Left ventricle myocardium superior (tissue), 1 donor: ENCODE measurements at regions not wholly inside any gene's neighbourhood (a gene's known extent, or its start where the extent isn't known, plus 50 kb on each side); places are given as distances from the start of the nearest gene placed in this dataset.
"Not testable (repeated sequence)": the region's sequence is repeated elsewhere in the genome, so short reads cannot be mapped to it uniquely, and the experiment has no call there.

Experiments used
- ATAC-seq: fragments of 200-7000 bp; cut with Tn5 transposase; one replicate; pipeline ENCODE4 v1.9.1; 2020; ENCODE audit warnings: mild to moderate bottlenecking, moderate library complexity
- DNase-seq: peaks from one replicate; pipeline ENCODE4 v3.0.0-alpha.2; 2020
- intact Hi-C: fragments of 100-400 bp; cut with micrococcal nuclease; formaldehyde crosslinking; loops from one replicate; pipeline ENCODE4 v1.11.0; 2022
- donor health status: DM: no; HTN: yes; CAD: no; lungs with severe emphysema.

DNA sequence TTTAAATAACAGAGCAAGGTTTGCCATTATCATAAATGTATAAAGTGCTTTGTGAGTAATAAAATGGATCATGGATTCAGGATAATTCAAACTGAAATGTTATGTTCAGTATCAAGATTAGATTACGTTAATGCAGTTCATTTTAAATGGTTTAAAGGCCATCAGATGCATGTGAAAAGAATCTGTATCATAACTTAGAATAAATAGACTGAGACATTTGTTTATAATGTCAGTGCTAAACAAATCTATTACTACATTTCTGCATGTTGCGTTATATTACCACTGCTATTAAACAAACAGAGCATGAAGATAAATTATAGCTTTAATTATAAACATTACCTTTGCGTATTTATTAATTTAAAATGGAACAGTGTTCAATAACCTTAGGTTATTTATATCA lies 160.2 kb downstream of the TOX3 start:
- intact Hi-C loops, result no loop called here
- DNase-seq (no peak), ATAC-seq (no peak)

DNA sequence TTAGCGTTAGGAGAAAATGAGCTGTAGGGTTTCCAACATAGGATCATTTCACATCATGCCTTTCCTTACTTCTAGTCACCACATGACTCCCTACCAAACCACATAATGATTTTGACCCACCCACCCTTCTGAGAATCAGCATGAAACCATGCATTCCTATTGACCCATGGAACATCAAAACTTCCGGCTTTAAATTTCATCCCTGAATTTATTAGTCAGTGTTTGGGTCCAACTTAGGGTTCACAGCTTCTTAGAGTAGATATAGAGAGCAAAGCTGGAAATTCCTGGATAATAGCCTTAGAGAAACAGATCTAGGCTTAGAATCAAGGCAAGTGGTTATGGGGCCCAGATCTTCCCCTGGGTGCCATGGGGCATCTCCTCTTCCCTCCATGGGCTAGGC lies 162.6 kb downstream of the TOX3 start:
- no peak for ATAC-seq
- intact Hi-C loops, result no loop called here

DNA sequence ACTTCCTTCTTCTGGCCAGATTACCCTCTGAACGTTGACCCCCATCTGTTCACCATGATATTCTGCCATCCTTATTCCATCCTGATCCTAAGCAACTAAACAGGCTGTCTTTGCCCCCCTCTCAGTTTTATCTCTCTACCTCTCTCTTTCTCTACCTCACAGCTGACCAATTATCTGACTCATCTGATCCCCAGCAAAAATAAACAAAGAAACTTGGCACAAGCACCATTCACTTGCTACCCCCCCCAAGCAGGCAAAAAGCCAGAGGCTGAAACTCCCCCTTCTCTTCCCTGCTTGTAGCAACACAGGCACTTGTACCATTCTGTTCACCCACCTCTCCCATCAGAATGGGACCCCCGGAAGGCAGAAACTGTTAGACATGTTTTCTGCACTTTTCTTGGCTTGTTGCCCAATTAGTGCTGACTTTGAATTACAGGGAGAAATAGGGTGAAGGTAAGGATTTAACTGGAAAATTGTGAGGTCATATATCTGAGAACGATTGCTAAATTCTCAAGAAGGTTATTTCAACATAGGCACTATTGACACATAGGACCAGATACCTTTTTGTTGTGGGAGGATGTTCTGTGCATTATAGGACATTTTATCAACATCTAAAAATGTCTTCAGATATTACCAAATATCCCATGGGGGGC lies 163.2 kb downstream of the TOX3 start:
- ATAC-seq (no peak), DNase-seq (no peak)
- intact Hi-C loops, result no loop called here

More for the DNA sequence above, 162.6 kb downstream of the TOX3 start:
- DNase-seq, result no peak

DNA sequence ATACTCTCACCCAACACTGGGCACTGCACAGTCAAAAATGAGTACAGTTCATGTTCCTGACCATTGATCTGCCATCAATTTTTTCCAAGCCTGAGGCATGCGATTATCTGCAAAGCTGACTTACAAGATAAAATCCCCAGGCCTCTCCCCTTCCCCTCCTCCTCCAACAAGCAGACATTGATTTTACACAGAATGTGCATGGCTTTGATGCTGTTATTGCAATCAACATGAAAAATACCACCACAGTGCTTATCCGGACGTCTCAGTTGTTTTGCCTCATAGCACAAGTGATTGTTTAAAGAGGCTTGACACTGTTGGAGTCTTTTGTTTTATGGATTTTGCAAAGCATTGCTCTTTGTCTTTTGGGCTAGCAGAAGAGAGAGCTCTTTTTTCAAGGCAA lies 163.8 kb downstream of the TOX3 start:
- ATAC-seq, result no peak
- intact Hi-C loops, result no loop called here
- no peak for DNase-seq

DNA sequence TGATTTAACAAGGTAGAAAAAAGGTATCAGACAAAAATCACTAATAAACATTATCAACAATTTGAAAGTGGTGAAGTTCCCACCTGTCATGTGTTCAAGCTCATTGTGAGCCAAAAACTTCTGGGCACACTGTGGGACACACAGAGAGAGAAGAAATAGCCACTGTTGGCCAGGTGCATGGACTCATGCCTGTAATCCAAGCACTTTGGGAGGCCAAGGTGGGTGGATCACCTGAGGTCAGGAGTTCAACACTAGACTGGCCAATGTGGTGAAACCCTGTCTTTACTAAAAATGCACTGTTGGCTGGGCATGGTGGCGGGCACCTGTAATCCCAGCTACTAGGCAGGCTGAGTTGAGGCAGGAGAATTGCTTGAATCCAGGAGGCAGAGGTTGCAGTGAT lies 167.4 kb downstream of the TOX3 start:
- no peak for ATAC-seq
- intact Hi-C loops, result no loop called here
- no peak for DNase-seq

DNA sequence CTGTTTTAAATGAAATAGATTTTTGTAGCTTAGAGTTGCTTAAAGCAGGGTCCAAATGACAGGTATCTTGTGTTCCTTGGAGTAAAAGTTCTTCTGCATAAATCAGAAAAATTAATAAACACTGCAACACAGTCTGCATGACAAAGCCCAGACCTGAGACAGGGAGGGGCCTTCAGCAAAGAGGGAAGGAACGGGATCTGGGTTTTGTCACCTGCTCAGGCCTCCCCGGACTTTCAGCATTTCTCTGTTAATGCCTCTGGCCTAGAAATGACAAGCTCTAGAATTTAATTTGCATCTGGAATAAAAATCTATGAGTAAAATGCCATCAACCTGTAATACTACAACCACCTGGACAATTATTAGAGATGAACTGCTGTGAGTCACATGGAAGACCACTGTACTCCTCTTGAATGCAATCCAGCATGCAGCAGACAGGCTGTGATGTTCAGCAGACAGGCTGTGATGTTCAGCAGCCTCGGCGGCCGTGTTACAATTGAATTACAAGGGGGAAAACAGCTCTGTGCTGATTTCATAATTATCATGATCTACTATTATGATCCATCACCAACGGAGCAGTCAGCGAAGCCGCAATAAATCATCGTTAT lies 170.2 kb downstream of the TOX3 start:
- DNase-seq, result no peak
- ATAC-seq, result no peak
- intact Hi-C loops, result no loop called here

DNA sequence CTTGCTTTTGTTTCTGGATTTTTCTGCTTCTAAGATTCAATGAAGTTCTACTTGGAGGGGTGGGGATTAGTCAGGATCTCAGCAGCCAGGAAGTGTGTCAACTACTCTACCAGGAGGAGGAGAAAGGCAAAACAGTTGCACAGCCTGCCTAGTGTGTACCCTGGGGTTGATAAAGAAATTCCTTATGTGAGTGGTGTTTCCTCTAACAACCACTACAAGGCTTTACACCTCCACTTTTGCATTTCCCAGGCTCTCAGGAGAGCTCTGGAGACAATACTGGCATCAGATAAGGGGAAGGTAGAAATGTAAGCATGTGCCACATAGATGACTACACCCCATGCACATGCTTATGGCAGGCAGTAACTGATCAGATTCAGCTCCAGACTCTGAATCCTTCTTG lies 174.6 kb downstream of the TOX3 start:
- intact Hi-C loops, result no loop called here
- DNase-seq (no peak), ATAC-seq (no peak)

DNA sequence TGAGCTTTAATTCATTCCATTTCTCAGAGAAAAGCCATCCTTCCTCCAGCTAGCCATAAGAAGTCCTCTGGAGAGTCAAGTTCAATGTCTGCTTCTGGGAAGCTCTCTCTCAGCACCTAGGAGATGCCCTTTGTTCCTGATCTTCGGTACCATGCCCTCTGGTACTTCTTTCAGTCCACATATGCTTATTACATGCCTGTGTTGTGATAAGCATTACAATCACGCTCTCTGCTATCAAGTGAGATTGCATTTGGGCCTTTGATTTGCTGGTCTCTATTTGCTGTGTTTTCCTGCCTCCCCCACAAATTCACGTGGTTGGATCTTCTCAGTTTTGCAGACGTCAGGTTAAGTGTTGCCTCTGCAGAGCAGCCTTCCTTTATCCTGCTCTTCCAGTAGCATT lies 178.1 kb downstream of the TOX3 start:
- ATAC-seq, result no peak
- intact Hi-C loops, result no loop called here
- DNase-seq, result no peak

DNA sequence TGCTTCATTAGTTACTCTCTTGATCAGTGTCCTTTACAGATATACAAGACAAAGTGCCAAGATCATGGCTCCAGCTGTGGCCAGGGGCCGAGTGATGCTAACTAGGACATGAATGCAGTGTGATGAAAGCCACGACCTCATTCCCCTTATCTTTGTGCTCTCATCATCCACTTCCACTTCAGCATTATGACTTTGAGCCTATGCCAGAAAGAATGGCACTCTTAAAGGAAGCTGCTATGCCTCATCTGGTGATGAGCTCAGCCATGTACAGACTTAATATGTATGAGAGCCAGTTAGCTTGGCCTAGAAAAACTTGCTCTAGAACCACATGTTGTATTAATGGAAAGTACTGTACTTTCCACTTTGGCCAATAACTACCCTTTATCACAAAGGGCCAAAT lies 179.1 kb downstream of the TOX3 start:
- ATAC-seq (no peak), DNase-seq (no peak)
- intact Hi-C loops, result no loop called here

DNA sequence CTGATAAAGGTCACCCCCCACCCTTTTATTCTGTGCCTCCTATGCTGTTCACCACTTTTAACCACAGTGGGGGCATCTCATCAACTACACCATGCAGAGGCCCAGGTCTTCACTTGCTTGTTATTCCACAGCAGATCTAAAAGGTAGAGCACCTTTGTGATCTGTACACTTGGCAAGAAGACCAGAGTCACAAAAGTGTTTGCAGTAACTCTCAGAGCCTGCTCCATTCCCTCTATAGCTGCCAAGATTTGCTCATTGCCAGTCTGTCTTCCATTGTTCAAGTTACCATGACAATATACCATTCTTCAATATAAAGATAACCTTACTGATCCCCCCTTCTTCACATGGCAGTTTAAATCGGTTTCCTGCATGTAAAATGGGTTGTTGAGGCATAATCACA lies 180.0 kb downstream of the TOX3 start:
- no peak for ATAC-seq
- no peak for DNase-seq
- intact Hi-C loops, result no loop called here

DNA sequence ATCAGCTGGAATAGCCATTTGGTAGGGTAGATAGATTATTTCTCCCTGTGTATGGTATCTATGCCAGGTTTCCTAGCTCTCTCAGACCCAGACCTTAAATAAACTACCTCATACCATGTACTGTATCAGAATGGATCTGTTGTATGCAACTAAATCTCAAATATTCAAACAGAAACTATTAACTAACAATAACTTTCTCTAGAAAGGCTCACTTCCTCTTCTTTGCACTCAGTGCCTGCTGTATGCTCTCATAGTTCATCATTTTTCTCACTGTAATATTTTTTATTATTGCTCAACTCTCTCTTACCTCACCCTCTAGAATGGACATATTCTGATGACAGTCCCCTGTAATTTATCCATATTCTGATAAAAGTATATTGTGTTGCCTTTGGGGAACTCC lies 182.4 kb downstream of the TOX3 start:
- ATAC-seq (no peak), DNase-seq (no peak)
- intact Hi-C loops, result no loop called here

DNA sequence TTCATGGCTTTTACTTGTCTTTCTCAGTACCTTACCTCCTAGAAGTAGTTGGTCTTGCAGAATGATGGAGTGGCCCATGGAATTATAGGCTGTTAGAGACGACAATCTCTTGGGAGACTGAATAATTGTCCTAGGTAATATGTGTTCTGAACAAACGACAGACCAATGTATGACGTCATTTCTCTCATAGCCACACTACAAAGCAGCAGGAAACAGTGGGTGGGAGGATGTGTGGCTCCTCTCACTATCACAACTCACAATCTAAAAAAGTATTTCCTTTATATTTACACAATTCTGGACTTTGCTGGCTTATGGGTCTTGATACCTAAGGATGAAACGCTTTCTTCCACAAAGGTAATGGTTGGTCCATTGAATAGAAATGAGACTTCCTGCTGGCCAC lies 183.9 kb downstream of the TOX3 start:
- ATAC-seq (no peak), DNase-seq (no peak)
- intact Hi-C loops, result no loop called here

DNA sequence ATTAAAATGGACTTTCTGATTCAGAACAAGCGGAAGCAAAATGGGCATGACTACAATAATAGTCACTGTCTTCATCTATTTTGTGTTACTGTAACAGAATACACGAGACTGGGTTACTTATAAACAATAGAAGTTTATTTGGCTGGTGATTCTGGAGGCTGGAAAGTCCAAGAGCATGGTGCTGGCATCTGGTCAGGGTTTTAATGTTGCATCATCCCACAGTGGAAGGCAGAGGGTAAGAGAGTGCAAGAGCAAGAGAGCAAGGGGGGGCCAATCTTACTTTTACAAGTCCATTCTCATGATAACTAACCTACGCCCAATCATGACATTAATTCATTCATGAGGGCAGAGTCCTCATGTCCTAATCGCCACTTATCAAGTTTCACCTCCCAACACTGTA lies 189.2 kb downstream of the TOX3 start:
- intact Hi-C loops, result no loop called here
- DNase-seq, result no peak
- no peak for ATAC-seq

DNA sequence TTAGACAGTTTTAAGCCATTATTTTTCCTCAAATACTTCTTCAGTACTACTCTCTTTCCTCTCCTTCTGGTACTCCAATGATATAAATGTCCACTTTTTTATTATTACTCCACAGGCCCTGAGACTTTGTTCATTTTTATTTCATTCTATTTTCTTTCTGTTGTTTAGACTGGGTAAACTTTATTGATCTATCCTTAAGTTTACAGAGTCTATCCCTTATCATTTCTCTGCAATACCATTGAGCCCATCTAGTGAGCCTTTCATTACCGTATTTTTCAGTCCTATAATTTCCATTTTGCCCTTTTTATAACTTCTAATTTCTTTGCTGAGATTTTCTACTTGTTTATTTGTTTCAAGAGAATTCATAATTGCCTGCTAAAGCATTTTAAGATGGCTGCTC lies 193.7 kb downstream of the TOX3 start:
- intact Hi-C loops, result no loop called here
- ATAC-seq, result no peak
- no peak for DNase-seq

DNA sequence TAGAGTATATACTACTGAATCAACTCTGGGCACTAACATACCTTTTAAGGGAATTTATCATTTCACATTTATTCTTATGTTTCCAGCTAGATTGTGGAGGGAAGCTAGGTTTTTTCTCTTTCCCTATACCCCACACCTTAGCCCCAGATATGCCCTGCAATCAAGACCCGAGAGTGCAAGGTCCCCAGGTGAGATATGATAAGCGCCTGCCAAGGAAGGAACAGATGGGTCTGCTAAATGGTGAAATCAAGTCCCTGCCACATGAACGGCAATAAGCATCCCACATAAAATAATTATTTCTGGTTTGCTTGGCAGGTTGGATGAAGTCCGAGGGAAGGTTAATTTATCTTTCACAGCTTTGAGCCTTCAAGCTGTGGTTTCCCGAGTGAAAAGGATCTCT lies 195.5 kb downstream of the TOX3 start:
- intact Hi-C loops, result no loop called here
- DNase-seq, result no peak
- ATAC-seq, result no peak

DNA sequence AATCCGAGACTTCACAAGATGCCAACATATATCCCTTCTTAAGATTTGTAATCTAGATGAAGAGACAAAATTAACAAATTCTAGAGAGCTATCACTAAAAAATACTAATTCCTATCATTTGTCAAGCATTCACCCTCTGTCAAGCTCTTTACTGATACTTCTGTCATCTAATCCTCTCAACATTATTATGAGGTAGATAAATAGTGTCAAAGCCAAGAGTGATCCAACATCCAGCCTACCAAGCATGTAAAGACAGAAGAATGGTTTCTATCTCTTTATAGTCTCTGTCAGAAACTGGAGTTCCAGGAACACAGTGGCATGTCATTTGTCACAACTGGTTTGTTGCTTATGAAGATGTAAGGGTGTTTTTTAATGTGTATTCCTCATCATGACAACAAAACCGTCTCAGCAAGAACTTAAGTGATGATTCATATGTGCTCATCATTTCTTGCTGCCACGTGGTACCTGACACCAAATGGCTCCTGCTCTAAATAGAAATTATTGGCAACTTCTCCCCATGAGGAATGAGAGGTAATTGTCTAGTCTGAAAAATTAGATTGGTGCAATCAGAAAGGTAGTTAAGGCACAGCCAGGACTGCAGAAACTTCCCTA lies 196.8 kb downstream of the TOX3 start:
- DNase-seq (no peak), ATAC-seq (no peak)
- intact Hi-C loops, result no loop called here

DNA sequence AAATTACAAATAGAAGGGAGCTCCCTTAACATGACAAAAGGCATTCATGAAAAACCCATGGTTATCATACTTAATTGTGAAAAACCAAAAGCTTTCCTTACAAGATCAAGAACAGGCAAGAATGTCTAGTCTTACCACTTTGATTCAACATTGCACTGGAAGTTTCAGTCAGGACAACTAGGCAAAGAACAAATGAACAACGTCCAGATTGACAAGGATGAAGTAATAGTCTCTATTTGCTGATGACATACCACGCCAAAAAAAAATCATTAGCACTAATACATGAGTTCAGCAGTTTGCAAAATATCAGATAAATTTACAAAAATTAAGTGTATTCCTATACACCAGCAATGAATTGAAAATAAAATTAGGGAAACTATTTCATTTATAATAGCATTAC lies 200.2 kb downstream of the TOX3 start:
- intact Hi-C loops, result no loop called here
- ATAC-seq (no peak), DNase-seq (no peak)

DNA sequence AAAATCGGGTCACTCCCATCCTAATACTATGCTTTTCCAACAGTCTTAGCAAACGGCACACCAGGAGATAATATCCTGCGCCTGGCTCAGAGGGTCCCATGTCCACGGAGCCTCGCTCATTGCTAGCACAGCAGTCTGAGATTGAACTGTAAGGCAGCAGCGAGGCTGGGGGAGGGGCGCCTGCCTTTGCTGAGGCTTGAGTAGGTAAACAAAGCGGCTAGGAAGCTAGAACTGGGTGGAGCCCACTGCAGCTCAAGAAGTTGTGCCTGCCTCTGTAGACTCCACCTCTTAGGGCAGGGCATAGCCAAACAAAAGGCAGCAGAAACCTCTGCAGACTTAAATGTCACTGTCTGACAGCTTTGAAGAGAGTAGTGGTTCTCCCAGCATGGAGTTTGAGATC lies 213.3 kb downstream of the TOX3 start:
- ATAC-seq, intact Hi-C loops, DNase-seq: not testable (repeated sequence)

DNA sequence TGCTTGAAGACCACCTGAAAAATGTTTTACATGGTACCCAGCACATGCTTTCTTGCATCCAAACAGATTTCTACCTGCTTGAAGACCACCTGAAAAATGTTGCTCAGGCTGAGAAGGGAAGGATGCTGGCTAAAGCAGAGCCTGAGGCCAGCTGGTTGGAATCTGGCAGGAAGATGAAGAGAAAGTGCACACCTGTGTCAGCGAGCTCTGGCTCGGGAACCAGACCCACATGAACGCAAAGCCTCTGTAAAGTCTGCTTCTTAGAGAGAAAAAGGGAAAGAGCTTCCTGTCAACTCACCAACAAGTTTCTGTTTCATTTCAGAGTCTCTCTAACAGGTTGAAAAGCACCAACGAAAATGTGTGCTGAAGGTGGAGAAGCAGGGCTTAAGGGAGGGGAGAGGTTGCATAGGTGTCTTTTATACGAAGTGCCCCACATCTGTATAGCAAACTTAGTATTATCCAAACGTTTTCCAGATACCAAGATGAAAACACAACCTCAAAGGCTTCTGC lies 226.0 kb downstream of the TOX3 start:
- DNase-seq (no peak), ATAC-seq (no peak)
- intact Hi-C loops, result no loop called here

DNA sequence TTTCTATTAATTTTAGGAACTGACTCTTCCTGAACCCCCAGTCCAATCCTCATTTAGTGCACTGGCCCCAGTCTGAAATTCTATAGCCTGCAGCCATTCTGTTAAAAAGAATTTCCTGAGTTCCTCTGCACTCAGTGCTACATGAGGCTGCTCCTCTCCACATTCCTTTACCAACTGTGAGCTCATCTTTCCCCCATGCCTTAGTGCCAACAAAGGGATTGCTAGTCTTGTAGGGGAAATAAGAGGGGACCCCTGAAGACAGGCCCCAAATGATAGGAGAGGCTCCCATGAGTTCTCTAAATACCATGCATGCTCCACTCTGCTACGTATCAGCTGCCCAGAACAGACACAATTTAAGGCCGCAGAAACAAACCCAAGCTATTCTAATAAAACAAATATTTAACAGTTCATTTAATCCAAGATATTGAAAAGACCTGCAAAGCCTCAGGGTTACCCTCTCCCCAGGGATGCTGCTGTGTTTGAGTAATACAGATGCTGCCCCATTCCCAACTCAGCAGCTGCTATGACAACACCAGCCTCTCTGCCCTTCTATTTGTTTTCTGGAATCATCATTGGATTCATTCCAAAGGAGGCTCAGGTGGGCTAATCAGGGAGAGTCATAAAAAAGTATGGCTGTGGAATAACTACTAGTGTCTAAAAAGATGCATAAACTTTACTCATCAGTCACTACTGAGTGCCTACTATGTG lies 228.5 kb downstream of the TOX3 start:
- no peak for ATAC-seq
- DNase-seq, result no peak
- intact Hi-C loops, result no loop called here
